Mucosa of stomach (tissue), 1 donor: ENCODE measurements at regions not wholly inside any gene's neighbourhood (a gene's known extent, or its start where the extent isn't known, plus 50 kb on each side); places are given as distances from the start of the nearest gene placed in this dataset.

ENCODE experiments used
- H3K27me3 ChIP-seq: one replicate; pipeline ENCODE4 v1.7.0; 2013; ENCODE audit warnings: mild to moderate bottlenecking, low read length; ENCODE audit not compliant: control insufficient read depth, insufficient read depth
- H3K36me3 ChIP-seq: one replicate; pipeline ENCODE4 v1.7.0; 2013; ENCODE audit warnings: low read length; ENCODE audit not compliant: control insufficient read depth, insufficient read depth
- H3K4me1 ChIP-seq: one replicate; pipeline ENCODE4 v1.7.0; 2013; ENCODE audit warnings: mild to moderate bottlenecking, low read length; ENCODE audit not compliant: control insufficient read depth, insufficient read depth
- H3K4me3 ChIP-seq: one replicate; pipeline ENCODE4 v1.7.0; 2013; ENCODE audit warnings: low read length
- H3K9ac ChIP-seq: one replicate; pipeline ENCODE4 v1.7.0; 2013; ENCODE audit warnings: mild to moderate bottlenecking, low read length, moderate library complexity
- H3K9me3 ChIP-seq: one replicate; pipeline ENCODE4 v1.7.0; 2013; ENCODE audit warnings: mild to moderate bottlenecking, low read length, moderate library complexity; ENCODE audit not compliant: control insufficient read depth
- donor health status: Pancreatic carcinoma.

GRCh38 chr13:107200491-107200890 lies 632.6 kb upstream of the ARGLU1 start:
- H3K9me3 ChIP-seq: no peaks in the 10 kb centered on the region
- no peaks in the 10 kb centered on the region for H3K27me3 ChIP-seq
- H3K4me1 ChIP-seq: no peaks in the 10 kb centered on the region

GRCh38 chr13:107192289-107192688 lies 624.4 kb upstream of the ARGLU1 start:
- Histone ChIP-seq H3K27me3 (no peaks in the 10 kb centered on the region), H3K9ac (no peak overlapping the region), H3K36me3 (no peaks in the 10 kb centered on the region), H3K9me3 (no peaks in the 10 kb centered on the region), H3K4me3 (no peak overlapping the region), H3K4me1 (no peaks in the 10 kb centered on the region)

More at GRCh38 chr13:107200491-107200890, 632.6 kb upstream of the ARGLU1 start:
- H3K9ac ChIP-seq: no peak overlapping the region
- H3K36me3 ChIP-seq: no peaks in the 10 kb centered on the region
- no peak overlapping the region for H3K4me3 ChIP-seq

DNA sequence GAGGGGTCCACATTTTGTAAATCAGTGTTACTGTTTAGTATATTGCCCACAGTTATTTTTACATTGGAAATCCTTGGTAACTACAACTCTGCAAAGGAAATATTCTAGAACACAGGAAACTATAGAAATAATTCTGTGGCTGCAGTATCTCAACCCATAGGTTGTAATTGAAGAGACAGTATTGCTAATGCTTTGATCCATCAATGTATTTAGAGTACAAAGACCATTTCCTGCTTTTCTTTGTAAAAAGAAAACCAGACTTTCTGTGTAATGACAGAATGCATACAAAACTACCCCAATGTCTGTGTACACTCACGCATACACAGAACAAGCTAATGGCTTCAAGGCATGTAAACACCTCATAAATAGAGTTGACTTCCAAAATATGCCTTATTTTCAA lies 622.1 kb upstream of the ARGLU1 start:
- Histone ChIP-seq H3K36me3 (no peaks in the 10 kb centered on the region), H3K27me3 (no peaks in the 10 kb centered on the region), H3K4me1 (no peaks in the 10 kb centered on the region), H3K9ac (no peak overlapping the region), H3K4me3 (no peak overlapping the region), H3K9me3 (no peaks in the 10 kb centered on the region)

GRCh38 chr13:107185889-107186288 lies 618.0 kb upstream of the ARGLU1 start:
- H3K4me3 ChIP-seq: no peak overlapping the region
- no peaks in the 10 kb centered on the region for H3K9me3 ChIP-seq
- H3K4me1 ChIP-seq: no peaks in the 10 kb centered on the region
- no peaks in the 10 kb centered on the region for H3K36me3 ChIP-seq
- H3K9ac ChIP-seq: no peak overlapping the region
- H3K27me3 ChIP-seq: no peaks in the 10 kb centered on the region

- H3K9me3 ChIP-seq: no peaks in the 10 kb centered on the region
- H3K4me3 ChIP-seq: no peak overlapping the region
These were observed 602.5 kb upstream of the ARGLU1 start for GRCh38 chr13:107170270-107170931.

DNA sequence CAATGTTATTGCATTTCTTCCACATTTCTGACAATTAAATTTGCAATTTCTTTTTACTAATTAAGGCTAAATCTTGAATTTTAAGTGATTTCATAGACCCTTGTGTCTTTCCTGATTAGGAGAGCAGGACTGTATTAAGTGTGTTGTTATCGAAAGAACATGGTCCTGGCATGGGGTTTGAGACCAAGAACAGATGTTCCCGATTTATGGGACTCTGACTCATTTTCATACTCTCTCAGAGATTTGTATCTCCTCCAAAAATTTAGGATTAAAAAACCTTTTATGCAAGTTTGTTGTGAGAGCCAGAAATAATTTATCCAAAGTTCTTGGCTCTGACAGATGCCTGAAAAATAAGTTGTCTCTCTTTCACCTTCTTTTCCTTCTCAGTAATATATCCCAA lies 589.3 kb upstream of the ARGLU1 start:
- H3K9me3 ChIP-seq: no peaks in the 10 kb centered on the region
- no peak overlapping the region for H3K9ac ChIP-seq
- no peaks in the 10 kb centered on the region for H3K27me3 ChIP-seq
- no peaks in the 10 kb centered on the region for H3K4me1 ChIP-seq
- H3K4me3 ChIP-seq: no peak overlapping the region
- no peaks in the 10 kb centered on the region for H3K36me3 ChIP-seq

More at GRCh38 chr13:107170270-107170931, 602.5 kb upstream of the ARGLU1 start:
- H3K36me3 ChIP-seq: no peaks in the 10 kb centered on the region
- H3K4me1 ChIP-seq: no peaks in the 10 kb centered on the region
- no peak overlapping the region for H3K9ac ChIP-seq
- no peaks in the 10 kb centered on the region for H3K27me3 ChIP-seq

- Histone ChIP-seq H3K9me3 (no peaks in the 10 kb centered on the region), H3K9ac (no peak overlapping the region), H3K27me3 (no peaks in the 10 kb centered on the region), H3K36me3 (no peaks in the 10 kb centered on the region), H3K4me1 (no peaks in the 10 kb centered on the region), H3K4me3 (no peak overlapping the region)
These were observed 576.5 kb upstream of the ARGLU1 start for GRCh38 chr13:107144432-107144831.

- Histone ChIP-seq H3K27me3 (no peaks in the 10 kb centered on the region), H3K4me1 (no peaks in the 10 kb centered on the region), H3K9ac (no peak overlapping the region), H3K4me3 (no peak overlapping the region), H3K36me3 (no peaks in the 10 kb centered on the region), H3K9me3 (no peaks in the 10 kb centered on the region)
These were observed 573.8 kb upstream of the ARGLU1 start for GRCh38 chr13:107141767-107142166.

GRCh38 chr13:107139006-107139405 lies 571.1 kb upstream of the ARGLU1 start:
- Histone ChIP-seq H3K9ac (no peak overlapping the region), H3K9me3 (no peaks in the 10 kb centered on the region), H3K27me3 (no peaks in the 10 kb centered on the region), H3K4me1 (no peaks in the 10 kb centered on the region), H3K36me3 (no peaks in the 10 kb centered on the region), H3K4me3 (no peak overlapping the region)

DNA sequence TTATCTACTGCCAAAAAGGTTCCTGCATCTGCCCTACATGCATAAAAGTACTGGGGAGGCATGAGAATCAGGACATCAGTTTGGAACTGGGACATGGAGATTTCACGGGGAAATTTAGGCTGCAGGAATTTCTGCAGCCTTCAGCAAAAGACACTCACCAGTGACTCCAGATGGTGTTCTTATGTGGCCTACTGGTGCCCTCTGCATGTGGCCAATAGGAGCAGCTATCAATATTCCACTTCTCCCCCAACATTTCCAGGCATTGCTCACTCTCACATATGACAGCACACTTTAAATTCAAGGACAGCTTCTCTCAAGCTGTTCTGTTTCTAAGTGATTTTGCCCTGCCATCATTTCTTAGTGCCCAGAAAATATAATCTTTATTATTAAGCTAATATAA lies 570.5 kb upstream of the ARGLU1 start:
- Histone ChIP-seq H3K4me3 (no peak overlapping the region), H3K9me3 (no peaks in the 10 kb centered on the region), H3K9ac (no peak overlapping the region), H3K4me1 (no peaks in the 10 kb centered on the region), H3K36me3 (no peaks in the 10 kb centered on the region), H3K27me3 (no peaks in the 10 kb centered on the region)

- Histone ChIP-seq H3K9me3 (no peaks in the 10 kb centered on the region), H3K9ac (no peak overlapping the region)
These were observed 566.0 kb upstream of the ARGLU1 start for GRCh38 chr13:107133950-107134349.

DNA sequence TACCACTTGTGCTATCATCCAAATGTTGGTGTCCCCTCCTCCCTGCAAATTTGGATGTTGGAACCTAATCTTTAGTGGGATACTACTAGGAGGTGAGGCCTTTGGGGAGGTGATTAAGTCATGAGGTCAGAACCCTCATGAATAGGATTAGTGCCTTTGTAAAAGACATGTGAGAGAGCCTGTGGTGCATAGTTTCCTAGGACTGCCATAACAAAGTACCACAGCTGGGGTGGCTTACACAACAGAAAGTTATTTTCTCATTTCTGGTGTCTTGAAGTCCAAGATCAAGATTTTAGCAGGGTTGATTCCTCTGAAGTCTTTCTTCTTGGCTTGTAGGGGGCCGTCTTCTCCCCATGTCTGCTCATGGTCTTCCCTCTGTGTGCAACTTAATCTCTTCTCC lies 562.6 kb upstream of the ARGLU1 start:
- no peak overlapping the region for H3K4me3 ChIP-seq
- H3K9ac ChIP-seq: no peak overlapping the region
- no peaks in the 10 kb centered on the region for H3K4me1 ChIP-seq
- H3K27me3 ChIP-seq: no peaks in the 10 kb centered on the region
- no peaks in the 10 kb centered on the region for H3K9me3 ChIP-seq
- no peaks in the 10 kb centered on the region for H3K36me3 ChIP-seq

More at GRCh38 chr13:107133950-107134349, 566.0 kb upstream of the ARGLU1 start:
- Histone ChIP-seq H3K4me3 (no peak overlapping the region), H3K4me1 (no peaks in the 10 kb centered on the region), H3K27me3 (no peaks in the 10 kb centered on the region), H3K36me3 (no peaks in the 10 kb centered on the region)

- Histone ChIP-seq H3K4me1 (no peaks in the 10 kb centered on the region), H3K9me3 (no peaks in the 10 kb centered on the region), H3K9ac (no peak overlapping the region), H3K27me3 (no peaks in the 10 kb centered on the region), H3K36me3 (no peaks in the 10 kb centered on the region), H3K4me3 (no peak overlapping the region)
These were observed 556.8 kb upstream of the ARGLU1 start for GRCh38 chr13:107124730-107125129.
